ENCODE measurements at regions not wholly inside any gene's neighbourhood (a gene's known extent, or its start where the extent isn't known, plus 50 kb on each side); places are given as distances from the start of the nearest gene placed in this dataset.

GRCh38 chr5:81826128-81826527, 75.2 kb upstream of the SSBP2 start:
- TF ChIP-seq, protein P1, sequence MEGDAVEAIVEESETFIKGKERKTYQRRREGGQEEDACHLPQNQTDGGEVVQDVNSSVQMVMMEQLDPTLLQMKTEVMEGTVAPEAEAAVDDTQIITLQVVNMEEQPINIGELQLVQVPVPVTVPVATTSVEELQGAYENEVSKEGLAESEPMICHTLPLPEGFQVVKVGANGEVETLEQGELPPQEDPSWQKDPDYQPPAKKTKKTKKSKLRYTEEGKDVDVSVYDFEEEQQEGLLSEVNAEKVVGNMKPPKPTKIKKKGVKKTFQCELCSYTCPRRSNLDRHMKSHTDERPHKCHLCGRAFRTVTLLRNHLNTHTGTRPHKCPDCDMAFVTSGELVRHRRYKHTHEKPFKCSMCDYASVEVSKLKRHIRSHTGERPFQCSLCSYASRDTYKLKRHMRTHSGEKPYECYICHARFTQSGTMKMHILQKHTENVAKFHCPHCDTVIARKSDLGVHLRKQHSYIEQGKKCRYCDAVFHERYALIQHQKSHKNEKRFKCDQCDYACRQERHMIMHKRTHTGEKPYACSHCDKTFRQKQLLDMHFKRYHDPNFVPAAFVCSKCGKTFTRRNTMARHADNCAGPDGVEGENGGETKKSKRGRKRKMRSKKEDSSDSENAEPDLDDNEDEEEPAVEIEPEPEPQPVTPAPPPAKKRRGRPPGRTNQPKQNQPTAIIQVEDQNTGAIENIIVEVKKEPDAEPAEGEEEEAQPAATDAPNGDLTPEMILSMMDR (IDR thresholded peaks at IDR 0.05; ENCODE audit: borderline replicate concordance, extremely low read depth, low read length, poor library complexity, severe bottlenecking), result peak; percentile 9
- no peak for TF ChIP-seq EZH2 (IDR thresholded peaks at IDR 0.05; ENCODE audit: borderline replicate concordance, low read depth, low read length, severe bottlenecking)
